ENCODE measurements at regions not wholly inside any gene's neighbourhood (a gene's known extent, or its start where the extent isn't known, plus 50 kb on each side); places are given as distances from the start of the nearest gene placed in this dataset.

DNA sequence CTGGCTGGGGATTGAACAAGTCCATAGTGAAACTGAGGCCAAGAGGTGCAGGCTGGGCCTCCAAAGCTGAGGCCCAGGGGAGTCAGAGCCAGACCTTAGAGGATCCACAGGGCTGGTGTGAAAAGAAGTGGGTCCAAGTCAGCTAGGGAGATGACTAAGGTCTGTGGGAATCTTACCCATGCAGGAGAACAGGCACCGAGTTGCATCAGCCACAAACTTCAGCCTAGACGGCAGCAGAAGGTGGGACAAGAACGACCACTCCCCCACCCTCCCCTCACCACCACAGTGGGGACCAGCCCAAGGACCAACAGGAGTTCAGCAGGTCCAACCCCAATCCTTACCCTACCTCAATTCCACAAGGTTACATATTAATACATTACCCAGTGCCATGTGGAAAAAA is 282.3 kb downstream of the TTLL7 start:
- intact Hi-C loops (cut with DNase I; ENCODE audit: low total_unique reads) (no loop called here), in situ Hi-C loops (cut with MboI; ENCODE audit: low sequenced_read_pairs in 4 of 4) (no loop called here)
- H3K27me3 ChIP-seq = no peaks in the 10 kb centered on the region
- H3K36me3 ChIP-seq = no peaks in the 10 kb centered on the region
- no peaks in the 10 kb centered on the region for H3K9me3 ChIP-seq
- ATAC-seq = no peak
- no peak overlapping the region for H3K4me3 ChIP-seq
- TF ChIP-seq, protein P1, sequence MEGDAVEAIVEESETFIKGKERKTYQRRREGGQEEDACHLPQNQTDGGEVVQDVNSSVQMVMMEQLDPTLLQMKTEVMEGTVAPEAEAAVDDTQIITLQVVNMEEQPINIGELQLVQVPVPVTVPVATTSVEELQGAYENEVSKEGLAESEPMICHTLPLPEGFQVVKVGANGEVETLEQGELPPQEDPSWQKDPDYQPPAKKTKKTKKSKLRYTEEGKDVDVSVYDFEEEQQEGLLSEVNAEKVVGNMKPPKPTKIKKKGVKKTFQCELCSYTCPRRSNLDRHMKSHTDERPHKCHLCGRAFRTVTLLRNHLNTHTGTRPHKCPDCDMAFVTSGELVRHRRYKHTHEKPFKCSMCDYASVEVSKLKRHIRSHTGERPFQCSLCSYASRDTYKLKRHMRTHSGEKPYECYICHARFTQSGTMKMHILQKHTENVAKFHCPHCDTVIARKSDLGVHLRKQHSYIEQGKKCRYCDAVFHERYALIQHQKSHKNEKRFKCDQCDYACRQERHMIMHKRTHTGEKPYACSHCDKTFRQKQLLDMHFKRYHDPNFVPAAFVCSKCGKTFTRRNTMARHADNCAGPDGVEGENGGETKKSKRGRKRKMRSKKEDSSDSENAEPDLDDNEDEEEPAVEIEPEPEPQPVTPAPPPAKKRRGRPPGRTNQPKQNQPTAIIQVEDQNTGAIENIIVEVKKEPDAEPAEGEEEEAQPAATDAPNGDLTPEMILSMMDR (IDR thresholded peaks at IDR 0.05 in 4 of 5, conservative IDR thresholded peaks at IDR 0.05 in 1 of 5) = no peak
- no peak for TF ChIP-seq POLR2A (IDR thresholded peaks at IDR 0.05)
- DNase-seq = no peak
- H3K4me1 ChIP-seq = no peaks in the 10 kb centered on the region
- no peak overlapping the region for H3K27ac ChIP-seq

DNA sequence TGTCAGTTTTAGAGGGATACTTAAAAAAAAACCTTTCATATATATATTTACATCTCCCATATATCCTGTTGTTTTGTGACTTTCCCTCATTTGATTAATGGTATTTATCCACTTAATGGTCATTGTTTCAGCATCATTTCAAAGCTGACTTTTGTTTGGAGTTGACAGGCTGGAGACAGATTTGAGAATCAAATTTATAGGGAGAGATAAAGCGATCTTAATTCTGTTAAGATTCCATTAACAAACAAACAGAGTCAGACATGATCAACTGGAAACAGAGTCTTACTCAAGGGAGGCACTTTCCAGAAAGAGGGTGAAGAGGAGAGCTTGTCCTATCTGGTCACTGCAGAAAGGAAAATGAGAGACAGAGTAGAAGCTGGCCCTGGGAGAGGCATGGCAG is 283.4 kb downstream of the TTLL7 start:
- intact Hi-C loops (cut with DNase I; ENCODE audit: low total_unique reads) (no loop called here), in situ Hi-C loops (cut with MboI; ENCODE audit: low sequenced_read_pairs in 4 of 4) (no loop called here)
- TF ChIP-seq, protein P1 (IDR thresholded peaks at IDR 0.05 in 4 of 5, conservative IDR thresholded peaks at IDR 0.05 in 1 of 5) = no peak
- TF ChIP-seq POLR2A (IDR thresholded peaks at IDR 0.05) = no peak

DNA sequence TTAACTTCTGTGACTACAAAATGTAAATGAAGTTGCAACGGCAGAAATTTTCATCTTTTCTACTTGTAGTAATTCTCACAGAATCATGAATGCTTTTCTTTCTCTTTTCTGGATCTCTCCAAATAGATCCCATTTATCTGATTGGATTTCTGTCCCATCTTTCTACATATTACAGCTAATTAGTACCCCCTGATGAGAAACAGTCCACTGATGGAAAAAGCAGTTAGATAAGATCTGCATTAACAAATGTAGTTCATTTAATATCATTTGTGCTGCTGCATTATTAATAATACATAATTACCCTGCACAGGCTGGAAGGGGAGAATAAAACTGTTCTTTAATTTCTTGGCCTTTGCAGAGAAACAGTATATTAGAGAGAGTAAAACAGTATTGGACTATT is 289.3 kb downstream of the TTLL7 start:
- Histone ChIP-seq H3K4me1 (no peaks in the 10 kb centered on the region), H3K27me3 (no peaks in the 10 kb centered on the region), H3K36me3 (no peaks in the 10 kb centered on the region), H3K9me3 (no peaks in the 10 kb centered on the region), H3K4me3 (no peak overlapping the region), H3K27ac (no peak overlapping the region)
- no peak for ATAC-seq
- DNase-seq = no peak
- no peak for TF ChIP-seq POLR2A (IDR thresholded peaks at IDR 0.05)
- TF ChIP-seq, protein P1 (IDR thresholded peaks at IDR 0.05 in 4 of 5, conservative IDR thresholded peaks at IDR 0.05 in 1 of 5) = no peak
- in situ Hi-C loops (cut with MboI; ENCODE audit: low sequenced_read_pairs in 4 of 4) = no loop called here
- intact Hi-C loops (cut with DNase I; ENCODE audit: low total_unique reads) = no loop called here

More for the DNA sequence above, 283.4 kb downstream of the TTLL7 start:
- H3K4me3 ChIP-seq = no peak overlapping the region
- ATAC-seq = no peak
- H3K27me3 ChIP-seq = no peaks in the 10 kb centered on the region
- H3K4me1 ChIP-seq = no peaks in the 10 kb centered on the region
- no peak for DNase-seq
- H3K27ac ChIP-seq = no peak overlapping the region
- no peaks in the 10 kb centered on the region for H3K36me3 ChIP-seq
- no peaks in the 10 kb centered on the region for H3K9me3 ChIP-seq

DNA sequence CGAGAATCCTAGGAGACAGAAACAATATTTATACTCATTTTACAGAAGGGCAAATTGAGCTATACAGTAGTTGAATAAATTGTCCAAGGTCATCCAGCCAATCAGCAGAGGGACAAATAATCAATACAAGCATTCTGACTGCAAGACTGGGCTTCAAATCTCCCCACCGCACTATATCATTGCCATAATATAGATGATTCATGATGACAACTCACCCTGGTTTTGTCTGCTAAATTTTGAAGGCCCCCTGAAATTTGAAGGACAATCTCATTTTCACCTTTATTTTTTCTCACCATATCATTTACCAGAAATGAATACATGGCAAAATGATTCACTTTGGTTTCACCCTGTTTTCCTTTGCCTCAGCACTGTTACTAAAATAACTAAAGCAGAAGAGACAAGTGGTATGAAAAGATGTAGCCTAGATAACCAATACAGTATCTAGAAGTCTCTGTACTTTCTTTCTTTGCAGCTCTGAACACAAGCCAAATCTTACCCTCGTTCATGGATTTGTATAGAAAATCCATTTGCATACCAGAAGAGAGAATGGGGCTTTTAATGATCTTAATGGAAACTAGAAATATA is 292.5 kb downstream of the TTLL7 start:
- DNase-seq (no peak), ATAC-seq (no peak)
- TF ChIP-seq, protein P1 (IDR thresholded peaks at IDR 0.05 in 4 of 5, conservative IDR thresholded peaks at IDR 0.05 in 1 of 5) = no peak
- TF ChIP-seq POLR2A (IDR thresholded peaks at IDR 0.05) = no peak
- no peak overlapping the region for H3K4me3 ChIP-seq
- intact Hi-C loops (cut with DNase I; ENCODE audit: low total_unique reads) = no loop called here
- H3K27ac ChIP-seq = no peak overlapping the region
- H3K4me1 ChIP-seq = no peaks in the 10 kb centered on the region
- in situ Hi-C loops (cut with MboI; ENCODE audit: low sequenced_read_pairs in 4 of 4) = no loop called here
- no peaks in the 10 kb centered on the region for H3K9me3 ChIP-seq
- H3K27me3 ChIP-seq = no peaks in the 10 kb centered on the region
- H3K36me3 ChIP-seq = no peaks in the 10 kb centered on the region

DNA sequence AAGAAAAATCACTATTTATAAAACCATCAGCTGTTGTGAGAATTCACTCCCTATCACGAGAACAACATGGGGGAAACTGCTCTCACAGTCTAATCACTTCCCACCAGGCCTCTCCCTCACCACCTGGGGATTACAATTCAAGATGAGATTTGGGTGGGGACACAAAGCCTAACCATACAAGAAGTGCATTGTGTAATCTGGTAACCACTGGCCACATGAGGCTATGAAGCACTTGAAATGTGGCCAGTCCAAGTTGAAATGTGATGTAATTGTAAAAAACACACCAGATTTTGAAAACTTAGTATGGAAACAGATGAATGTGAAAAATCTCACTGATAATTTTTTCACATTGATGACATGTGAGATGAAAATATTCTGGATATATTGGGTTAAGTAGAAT is 293.8 kb downstream of the TTLL7 start:
- ATAC-seq (no peak), DNase-seq (no peak)
- Histone ChIP-seq H3K4me1 (no peaks in the 10 kb centered on the region), H3K4me3 (no peak overlapping the region), H3K27ac (no peak overlapping the region), H3K27me3 (no peaks in the 10 kb centered on the region), H3K9me3 (no peaks in the 10 kb centered on the region), H3K36me3 (no peaks in the 10 kb centered on the region)
- TF ChIP-seq POLR2A (IDR thresholded peaks at IDR 0.05) = no peak
- TF ChIP-seq, protein P1 (IDR thresholded peaks at IDR 0.05 in 4 of 5, conservative IDR thresholded peaks at IDR 0.05 in 1 of 5) = no peak
- intact Hi-C loops (cut with DNase I; ENCODE audit: low total_unique reads) = no loop called here
- in situ Hi-C loops (cut with MboI; ENCODE audit: low sequenced_read_pairs in 4 of 4) = no loop called here

Data from gastrocnemius medialis (tissue), 4 donors.